HG02938 (cell line): ENCODE measurements at regions not wholly inside any gene's neighbourhood (a gene's known extent, or its start where the extent isn't known, plus 50 kb on each side); places are given as distances from the start of the nearest gene placed in this dataset.

Experiments used
- ATAC-seq: cut with Tn5 transposase; IDR thresholded peaks from one replicate; pipeline ENCODE4 v1.9.1; 2021; ENCODE audit warnings: mild to moderate bottlenecking, moderate library complexity; ENCODE audit not compliant: unreplicated experiment

- ATAC-seq, result no peak
Measured at GRCh38 chr9:87236546-87236945, 261.1 kb upstream of the DAPK1 start.

DNA sequence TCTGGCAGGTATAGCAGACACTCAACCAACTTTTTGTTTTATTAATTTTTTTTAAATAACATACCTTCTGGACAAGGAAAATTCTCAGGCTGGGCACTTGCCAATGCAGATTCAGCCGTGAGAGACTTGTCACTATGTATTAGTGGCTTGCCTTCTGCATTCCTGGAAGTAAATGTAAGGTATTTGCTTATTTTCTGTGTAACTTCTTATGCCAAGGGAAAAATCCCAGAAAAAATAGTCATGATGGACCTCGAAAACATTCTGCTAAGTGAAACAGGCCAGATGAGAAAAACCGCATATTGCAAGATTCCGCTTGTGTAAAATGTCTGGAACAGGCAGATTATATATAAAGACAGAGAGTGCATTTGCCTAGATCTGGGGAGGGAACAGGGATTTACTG, 260.3 kb upstream of the DAPK1 start:
- ATAC-seq, result no peak

DNA sequence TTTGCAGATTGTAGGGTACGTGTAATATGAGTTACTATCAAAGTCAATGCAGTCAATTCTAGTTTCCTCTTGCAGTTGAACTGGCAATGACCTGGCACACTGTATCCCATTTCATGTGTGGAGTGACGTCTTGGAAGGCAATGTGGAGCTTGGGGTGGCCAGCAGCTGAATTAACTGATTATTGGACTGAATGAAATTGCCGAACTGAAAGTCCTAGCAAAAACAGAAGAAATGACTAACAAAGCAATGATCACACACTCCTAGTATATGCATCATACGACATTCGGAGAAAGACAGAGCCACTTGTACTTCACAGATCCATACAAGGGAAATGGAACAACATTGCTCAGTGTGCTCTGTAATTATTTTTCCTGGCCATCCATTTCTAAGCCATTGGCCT, 259.1 kb upstream of the DAPK1 start:
- ATAC-seq, result no peak

DNA sequence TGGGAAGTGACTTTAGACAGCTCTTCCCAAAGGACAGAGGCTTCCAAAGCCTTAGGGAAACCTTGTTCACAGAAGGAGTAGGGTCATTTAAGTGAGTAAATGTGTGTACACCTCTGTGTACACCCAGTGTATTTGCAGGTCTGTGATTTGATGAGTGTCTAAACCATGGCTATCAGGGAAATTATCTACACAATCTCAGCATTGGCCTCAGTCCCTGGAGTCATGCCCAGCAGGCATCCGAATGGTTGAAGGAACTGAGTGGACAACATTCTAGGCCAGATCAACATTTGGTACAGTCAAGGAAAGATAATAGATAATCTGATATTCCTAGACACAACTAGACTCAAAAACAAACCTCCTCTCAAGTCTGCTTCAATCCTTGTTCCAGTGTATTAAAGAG, 258.4 kb upstream of the DAPK1 start:
- no peak for ATAC-seq

GRCh38 chr9:87243602-87244001, 254.1 kb upstream of the DAPK1 start:
- ATAC-seq, result no peak

- ATAC-seq, result no peak
Measured at GRCh38 chr9:87245271-87245670, 252.4 kb upstream of the DAPK1 start.

DNA sequence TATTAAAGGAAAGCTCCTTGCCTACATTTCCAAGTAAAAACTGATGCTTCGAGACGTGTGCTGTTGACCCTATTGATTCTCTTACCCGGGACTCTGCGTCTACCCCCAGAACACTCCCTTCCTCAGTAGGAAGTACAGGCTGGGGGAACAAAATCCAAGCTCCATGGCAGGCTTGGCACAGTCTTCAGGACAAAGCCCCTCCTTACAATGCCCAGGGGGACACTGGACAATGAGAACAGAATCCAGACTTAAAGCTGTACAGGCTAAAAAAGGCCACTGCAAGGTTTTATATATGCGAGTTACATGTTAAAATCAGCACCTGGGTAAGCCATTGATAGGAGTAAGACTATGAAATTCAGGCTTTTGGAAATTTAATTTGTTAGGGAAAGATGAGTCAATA, 250.6 kb upstream of the DAPK1 start:
- no peak for ATAC-seq

DNA sequence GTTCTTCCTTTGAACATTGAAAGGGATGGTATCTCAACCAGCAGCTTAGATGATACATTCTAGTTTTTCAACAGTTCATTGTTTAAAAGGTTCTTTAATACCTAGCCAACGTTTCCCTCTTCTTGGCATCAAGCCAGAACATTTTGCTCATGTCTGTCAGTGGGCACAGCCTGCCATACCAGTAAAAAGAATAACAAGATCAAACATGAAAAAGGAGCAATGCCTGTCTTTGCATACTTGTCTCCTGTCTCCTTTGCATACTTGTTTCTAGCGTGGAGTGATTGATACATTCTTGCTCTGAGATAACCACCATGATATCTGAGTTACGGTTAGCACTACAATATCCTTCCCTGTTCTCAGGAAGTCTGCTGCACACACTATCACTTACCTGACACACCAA, 248.6 kb upstream of the DAPK1 start:
- ATAC-seq, result no peak

GRCh38 chr9:87250205-87250604, 247.5 kb upstream of the DAPK1 start:
- no peak for ATAC-seq

- no peak for ATAC-seq
Measured at GRCh38 chr9:87255431-87256155, 242.1 kb upstream of the DAPK1 start.

DNA sequence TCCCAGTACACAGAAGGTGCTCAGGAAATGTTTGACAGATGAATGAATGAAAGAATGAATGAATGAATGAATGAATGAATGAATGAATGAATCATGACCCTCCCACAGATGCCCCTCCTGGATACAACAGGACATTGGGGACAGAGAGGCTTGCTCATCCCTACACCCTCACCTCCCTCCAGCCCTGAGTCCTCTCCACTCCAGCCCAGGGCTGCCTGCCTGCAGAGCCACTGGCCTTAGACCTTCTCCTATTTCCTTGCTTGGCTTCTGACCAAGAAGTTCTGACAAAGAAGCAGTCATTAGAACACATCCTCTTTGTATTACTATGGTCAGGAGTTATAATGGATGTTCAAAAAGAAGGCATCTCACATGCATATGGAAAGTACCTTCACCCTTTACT, 240.7 kb upstream of the DAPK1 start:
- no peak for ATAC-seq

GRCh38 chr9:87259543-87260518, 237.8 kb upstream of the DAPK1 start:
- ATAC-seq, result no peak

DNA sequence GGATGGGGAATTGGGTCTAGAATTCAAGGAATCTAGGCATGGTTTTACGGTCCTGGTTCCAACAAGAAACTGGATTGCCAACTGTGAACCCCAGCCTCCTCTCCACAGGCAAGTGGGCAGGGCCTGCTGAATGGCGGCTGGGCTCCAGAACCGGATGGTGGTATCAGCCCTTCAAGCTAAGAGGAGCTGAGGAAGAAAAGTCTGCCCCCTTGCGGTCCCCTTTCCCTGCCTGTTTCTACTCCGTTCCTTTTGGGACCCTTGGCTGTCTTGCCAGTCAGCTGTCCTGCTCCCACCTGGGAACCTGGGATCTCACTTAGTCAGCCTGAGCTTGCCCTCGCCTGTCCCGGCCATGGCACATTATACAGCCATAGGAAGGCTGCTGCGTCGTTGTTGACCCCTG, 234.4 kb upstream of the DAPK1 start:
- no peak for ATAC-seq

DNA sequence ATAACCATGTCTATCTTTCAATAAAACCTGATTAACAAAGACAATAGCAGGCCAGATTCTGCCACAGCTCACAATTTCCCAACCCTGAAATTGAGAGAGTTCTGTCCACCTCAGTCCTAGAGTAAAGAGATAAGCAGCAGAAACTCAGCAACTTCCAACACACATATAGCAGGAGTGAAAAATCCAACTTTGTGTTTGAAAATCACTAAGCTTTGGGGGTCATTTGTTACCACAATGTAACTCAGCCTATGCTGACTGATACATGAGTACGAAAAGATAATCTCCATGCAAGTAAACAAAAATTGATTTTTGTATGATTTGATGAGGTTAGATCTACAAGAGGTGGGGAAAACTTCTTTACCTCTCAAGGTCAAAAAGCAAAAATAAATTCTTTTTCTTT, 231.0 kb upstream of the DAPK1 start:
- no peak for ATAC-seq

- no peak for ATAC-seq
Measured at GRCh38 chr9:87267251-87268070, 230.2 kb upstream of the DAPK1 start.

DNA sequence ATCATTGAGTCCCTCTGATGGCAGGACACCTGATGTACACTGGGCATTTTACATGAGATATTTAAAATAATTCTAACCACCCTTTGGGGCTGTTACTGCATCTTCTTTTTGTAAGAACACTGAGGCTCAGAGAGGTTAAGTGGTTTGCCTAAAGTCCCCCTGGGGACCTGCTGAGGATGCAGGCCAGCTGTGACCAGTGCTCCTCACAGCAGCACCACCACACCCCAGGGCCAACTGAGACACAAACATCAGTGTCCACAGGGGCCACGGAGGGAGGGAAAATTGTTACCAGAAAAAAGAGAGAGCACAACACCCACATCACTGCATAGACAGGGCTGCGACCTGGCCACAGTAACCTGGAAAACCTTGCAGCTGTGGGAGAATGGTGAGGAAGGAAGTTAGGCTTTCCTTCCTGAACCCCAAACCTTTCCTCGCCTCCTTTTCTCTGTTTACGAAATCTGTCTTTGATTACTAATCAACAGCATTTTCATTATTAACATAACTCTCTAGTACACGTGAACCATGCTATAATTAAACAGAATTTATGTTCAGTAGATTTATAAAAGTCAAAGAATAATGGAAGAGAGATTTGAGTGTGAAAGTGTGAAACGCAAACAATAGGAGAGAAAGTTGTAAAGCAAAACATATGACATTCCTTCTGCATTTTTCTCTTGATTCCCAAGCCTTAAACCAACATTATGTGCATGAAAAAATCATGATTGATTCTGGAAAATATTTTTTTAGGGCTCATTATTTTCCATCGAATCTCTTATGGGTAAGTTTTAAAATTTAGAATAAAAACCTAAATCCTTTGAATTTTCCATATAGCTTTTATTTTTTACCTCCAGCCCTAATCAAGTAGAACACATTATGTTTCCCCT, 228.1 kb upstream of the DAPK1 start:
- no peak for ATAC-seq

GRCh38 chr9:87270221-87270847, 227.3 kb upstream of the DAPK1 start:
- no peak for ATAC-seq

DNA sequence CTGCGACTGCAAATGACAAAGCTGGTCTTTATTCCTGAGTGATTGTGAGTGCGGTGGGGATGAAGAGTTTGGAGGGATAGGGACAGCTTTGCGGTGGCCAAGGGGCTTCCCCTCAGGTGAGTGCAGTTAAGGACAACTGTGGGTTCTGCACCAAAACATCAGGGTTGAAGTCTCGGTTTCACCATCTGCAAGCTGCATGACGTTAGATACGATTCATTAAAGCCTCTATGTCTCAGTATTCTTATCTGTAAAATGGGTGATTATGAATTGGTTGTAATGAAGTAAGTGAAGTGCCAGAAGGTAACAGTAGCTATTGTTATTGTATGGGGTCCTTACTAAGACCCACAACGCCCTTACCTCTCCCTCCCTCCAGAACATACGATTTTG, 226.8 kb upstream of the DAPK1 start:
- ATAC-seq, result no peak

- ATAC-seq, result no peak
Measured at GRCh38 chr9:87271696-87272477, 225.8 kb upstream of the DAPK1 start.
